Naive thymus-derived CD8-positive, alpha-beta T cell (primary cell): ENCODE measurements at regions not wholly inside any gene's neighbourhood (a gene's known extent, or its start where the extent isn't known, plus 50 kb on each side); places are given as distances from the start of the nearest gene placed in this dataset.

Experiments used
- ATAC-seq, 2 donors: fragments of 150-1000 bp; cut with Tn5 transposase in 1 of 2; sonication (Bioruptor Pico), chemical (Tn5 transposase) in 1 of 2; 1 replicate in 1 of 2; 2 replicates in 1 of 2; pipeline ENCODE4 v1.10.0; 2021; ENCODE audit warnings: mild to moderate bottlenecking in 2 of 2, moderate library complexity in 2 of 2
- POLR2A ChIA-PET: fragments of 350-600 bp; sonication (Branson Sonifier 250); formaldehyde crosslinking; loops from one replicate; lab custom pipeline; 2021; ENCODE audit warnings: antibody characterized with exemption; lab: Charles Lee
- DNase-seq, 10 donors: peaks; one replicate each; pipeline versions ENCODE4 v3.0.0 to v3.0.0-alpha.2; 2020 to 2022
- H3K27ac Mint-ChIP-seq, 10 donors: one replicate each; pipeline ENCODE4 v1.8.0; 2020 to 2022; ENCODE audit warnings: mild to moderate bottlenecking in 10 of 10, mixed read lengths in 10 of 10, moderate library complexity in 4 of 10, inconsistent platforms in 1 of 10
- H3K27me3 Mint-ChIP-seq, 5 donors: one replicate each; pipeline ENCODE4 v1.8.0; 2021 to 2022; ENCODE audit warnings: mixed read lengths in 5 of 5
- H3K36me3 Mint-ChIP-seq, 3 donors: one replicate each; pipeline ENCODE4 v1.8.0; 2020 to 2022; ENCODE audit warnings: mixed read lengths in 3 of 3, mild to moderate bottlenecking in 2 of 3, inconsistent platforms in 1 of 3
- H3K4me1 Mint-ChIP-seq, 4 donors: one replicate each; pipeline ENCODE4 v1.8.0; 2021 to 2022; ENCODE audit warnings: mixed read lengths in 4 of 4
- H3K4me3 Mint-ChIP-seq, 10 donors: one replicate each; pipeline ENCODE4 v1.8.0; 2020 to 2022; ENCODE audit warnings: mild to moderate bottlenecking in 10 of 10, mixed read lengths in 10 of 10, moderate library complexity in 6 of 10, inconsistent platforms in 1 of 10
- H3K9me3 Mint-ChIP-seq, 9 donors: one replicate each; pipeline ENCODE4 v1.8.0; 2020 to 2022; ENCODE audit warnings: mixed read lengths in 9 of 9, mild to moderate bottlenecking in 3 of 9, inconsistent platforms in 1 of 9, moderate library complexity in 1 of 9

- Mint-ChIP-seq H3K4me3 (no peak overlapping the region), H3K9me3 (peaks cover 0 to 3% (median 0%) of the 10 kb centered on the region in 9 donors), H3K36me3 (no peaks in the 10 kb centered on the region), H3K4me1 (no peaks in the 10 kb centered on the region), H3K27me3 (no peaks in the 10 kb centered on the region), H3K27ac (no peak overlapping the region)
- DNase-seq, result no peak
- no peak for ATAC-seq
- POLR2A ChIA-PET, result no interaction called here
Measured at GRCh38 chr13:85626603-85627002, 172.6 kb downstream of the SLITRK6 start.

GRCh38 chr13:85619321-85619720 lies 179.9 kb downstream of the SLITRK6 start:
- Mint-ChIP-seq H3K4me1 (no peaks in the 10 kb centered on the region), H3K27me3 (peaks cover 0 to 2% (median 0%) of the 10 kb centered on the region in 5 donors), H3K36me3 (no peaks in the 10 kb centered on the region), H3K4me3 (no peak overlapping the region), H3K9me3 (peaks cover 0 to 14% (median 2%) of the 10 kb centered on the region in 9 donors), H3K27ac (no peak overlapping the region)
- no peak for DNase-seq
- POLR2A ChIA-PET, result no interaction called here
- ATAC-seq, result no peak

- no peak overlapping the region for H3K4me3 Mint-ChIP-seq
- H3K36me3 Mint-ChIP-seq, result no peaks in the 10 kb centered on the region
- no peak for DNase-seq
- peaks cover 0 to 18% (median 2%) of the 10 kb centered on the region in 9 donors for H3K9me3 Mint-ChIP-seq
- POLR2A ChIA-PET, result no interaction called here
- H3K27me3 Mint-ChIP-seq, result peaks cover 0 to 2% (median 0%) of the 10 kb centered on the region in 5 donors
- no peak for ATAC-seq
- H3K4me1 Mint-ChIP-seq, result no peaks in the 10 kb centered on the region
- no peak overlapping the region for H3K27ac Mint-ChIP-seq
Measured at GRCh38 chr13:85618521-85618920, 180.7 kb downstream of the SLITRK6 start.

- no peak for ATAC-seq
- no peaks in the 10 kb centered on the region for H3K4me1 Mint-ChIP-seq
- H3K9me3 Mint-ChIP-seq, result peaks cover 0 to 18% (median 2%) of the 10 kb centered on the region in 9 donors
- H3K27ac Mint-ChIP-seq, result no peak overlapping the region
- no peak overlapping the region for H3K4me3 Mint-ChIP-seq
- POLR2A ChIA-PET, result no interaction called here
- DNase-seq, result no peak
- peaks cover 0 to 2% (median 0%) of the 10 kb centered on the region in 5 donors for H3K27me3 Mint-ChIP-seq
- H3K36me3 Mint-ChIP-seq, result no peaks in the 10 kb centered on the region
Measured at GRCh38 chr13:85616275-85616674, 182.9 kb downstream of the SLITRK6 start.

GRCh38 chr13:85615031-85615430 lies 184.2 kb downstream of the SLITRK6 start:
- peaks cover 0 to 18% (median 2%) of the 10 kb centered on the region in 9 donors for H3K9me3 Mint-ChIP-seq
- no peaks in the 10 kb centered on the region for H3K36me3 Mint-ChIP-seq
- POLR2A ChIA-PET, result no interaction called here
- peaks cover 0 to 2% (median 0%) of the 10 kb centered on the region in 5 donors for H3K27me3 Mint-ChIP-seq
- no peaks in the 10 kb centered on the region for H3K4me1 Mint-ChIP-seq
- ATAC-seq, result no peak
- no peak overlapping the region for H3K4me3 Mint-ChIP-seq
- DNase-seq, result no peak
- H3K27ac Mint-ChIP-seq, result no peak overlapping the region

GRCh38 chr13:85610024-85610423 lies 189.2 kb downstream of the SLITRK6 start:
- ATAC-seq, result no peak
- no peaks in the 10 kb centered on the region for H3K27me3 Mint-ChIP-seq
- POLR2A ChIA-PET, result no interaction called here

GRCh38 chr13:85608255-85608829 lies 190.9 kb downstream of the SLITRK6 start:
- Mint-ChIP-seq H3K27me3 (no peaks in the 10 kb centered on the region), H3K9me3 (peaks cover 0 to 14% (median 0%) of the 10 kb centered on the region in 9 donors), H3K4me1 (no peaks in the 10 kb centered on the region), H3K27ac (no peak overlapping the region), H3K36me3 (no peaks in the 10 kb centered on the region), H3K4me3 (no peak overlapping the region)
- no peak for DNase-seq
- no peak for ATAC-seq
- POLR2A ChIA-PET, result no interaction called here

More at GRCh38 chr13:85610024-85610423, 189.2 kb downstream of the SLITRK6 start:
- no peak overlapping the region for H3K4me3 Mint-ChIP-seq
- peaks cover 0 to 17% (median 0%) of the 10 kb centered on the region in 9 donors for H3K9me3 Mint-ChIP-seq
- DNase-seq, result no peak
- H3K4me1 Mint-ChIP-seq, result no peaks in the 10 kb centered on the region
- no peaks in the 10 kb centered on the region for H3K36me3 Mint-ChIP-seq
- H3K27ac Mint-ChIP-seq, result no peak overlapping the region

GRCh38 chr13:85603735-85604134 lies 195.5 kb downstream of the SLITRK6 start:
- no peaks in the 10 kb centered on the region for H3K4me1 Mint-ChIP-seq
- ATAC-seq, result no peak
- POLR2A ChIA-PET, result no interaction called here
- DNase-seq, result no peak
- no peaks in the 10 kb centered on the region for H3K27me3 Mint-ChIP-seq
- no peak overlapping the region for H3K4me3 Mint-ChIP-seq
- H3K9me3 Mint-ChIP-seq, result peaks cover 0 to 14% (median 0%) of the 10 kb centered on the region in 9 donors
- no peak overlapping the region for H3K27ac Mint-ChIP-seq
- H3K36me3 Mint-ChIP-seq, result no peaks in the 10 kb centered on the region

GRCh38 chr13:85601526-85601925 lies 197.7 kb downstream of the SLITRK6 start:
- Mint-ChIP-seq H3K36me3 (no peaks in the 10 kb centered on the region), H3K4me3 (no peak overlapping the region), H3K27me3 (no peaks in the 10 kb centered on the region), H3K4me1 (no peaks in the 10 kb centered on the region), H3K27ac (no peak overlapping the region), H3K9me3 (peaks cover 0 to 14% (median 0%) of the 10 kb centered on the region in 9 donors)
- POLR2A ChIA-PET, result no interaction called here
- no peak for DNase-seq
- ATAC-seq, result no peak

- no peaks in the 10 kb centered on the region for H3K27me3 Mint-ChIP-seq
- POLR2A ChIA-PET, result no interaction called here
- H3K9me3 Mint-ChIP-seq, result peaks cover 0 to 6% (median 0%) of the 10 kb centered on the region in 9 donors
- H3K27ac Mint-ChIP-seq, result no peak overlapping the region
- ATAC-seq, result no peak
- no peak for DNase-seq
- no peaks in the 10 kb centered on the region for H3K4me1 Mint-ChIP-seq
- H3K36me3 Mint-ChIP-seq, result no peaks in the 10 kb centered on the region
- H3K4me3 Mint-ChIP-seq, result no peak overlapping the region
Measured at GRCh38 chr13:85597790-85598500, 201.3 kb downstream of the SLITRK6 start.

GRCh38 chr13:85592211-85592610 lies 207.0 kb downstream of the SLITRK6 start:
- DNase-seq (no peak), ATAC-seq (no peak)
- Mint-ChIP-seq H3K27me3 (no peaks in the 10 kb centered on the region), H3K9me3 (peaks cover 0 to 7% (median 0%) of the 10 kb centered on the region in 9 donors), H3K4me3 (no peak overlapping the region), H3K4me1 (no peaks in the 10 kb centered on the region), H3K27ac (no peak overlapping the region), H3K36me3 (no peaks in the 10 kb centered on the region)
- POLR2A ChIA-PET, result no interaction called here

- Mint-ChIP-seq H3K9me3 (peaks cover 0 to 15% (median 4%) of the 10 kb centered on the region in 9 donors), H3K4me3 (no peak overlapping the region), H3K4me1 (no peaks in the 10 kb centered on the region), H3K36me3 (no peaks in the 10 kb centered on the region), H3K27me3 (no peaks in the 10 kb centered on the region), H3K27ac (no peak overlapping the region)
- no peak for ATAC-seq
- POLR2A ChIA-PET, result no interaction called here
- no peak for DNase-seq
Measured at GRCh38 chr13:85590231-85590931, 208.8 kb downstream of the SLITRK6 start.

GRCh38 chr13:85589021-85589420 lies 210.2 kb downstream of the SLITRK6 start:
- POLR2A ChIA-PET, result no interaction called here
- Mint-ChIP-seq H3K4me1 (no peaks in the 10 kb centered on the region), H3K36me3 (no peaks in the 10 kb centered on the region), H3K27me3 (no peaks in the 10 kb centered on the region), H3K4me3 (no peak overlapping the region), H3K27ac (no peak overlapping the region), H3K9me3 (peaks cover 0 to 17% (median 6%) of the 10 kb centered on the region in 9 donors)
- DNase-seq, result no peak
- ATAC-seq, result no peak
